Heart left ventricle (tissue), 16 donors: ENCODE measurements at regions not wholly inside any gene's neighbourhood (a gene's known extent, or its start where the extent isn't known, plus 50 kb on each side); places are given as distances from the start of the nearest gene placed in this dataset.

ENCODE experiments used
- ATAC-seq, 4 donors: fragments of 200-7000 bp; cut with Tn5 transposase; one replicate each; pipeline ENCODE4 v1.9.1; 2020 to 2022; ENCODE audit warnings: moderate library complexity in 4 of 4, mild to moderate bottlenecking in 3 of 4, moderate number of reproducible peaks in 1 of 4
- DNase-seq, 5 donors: peaks; one replicate each; pipeline ENCODE4 v3.0.0-alpha.2; 2020
- H3K27ac ChIP-seq, 12 donors: fragments of 200-600 bp; sonication (generic) in 4 of 12; one replicate each; pipeline versions ENCODE4 v1.5.0 to v1.8.0; 2016 to 2022; ENCODE audit warnings: mild to moderate bottlenecking in 2 of 12
- H3K27me3 ChIP-seq, 9 donors: fragments of 200-600 bp; sonication (generic) in 2 of 9; one replicate each; pipeline versions ENCODE4 v1.5.1 to v1.8.0; 2016 to 2022; ENCODE audit warnings: mild to moderate bottlenecking in 3 of 9
- H3K36me3 ChIP-seq, 9 donors: fragments of 200-600 bp; sonication (generic) in 2 of 9; one replicate each; pipeline versions ENCODE4 v1.5.0 to v1.8.0; 2018 to 2022; ENCODE audit warnings: mild to moderate bottlenecking in 2 of 9
- H3K4me1 ChIP-seq, 12 donors: fragments of 200-600 bp; sonication (generic) in 4 of 12; one replicate each; pipeline versions ENCODE4 v1.5.0 to v1.8.0; 2016 to 2022; ENCODE audit warnings: mild to moderate bottlenecking in 3 of 12
- H3K4me3 ChIP-seq, 12 donors: fragments of 200-600 bp; sonication (generic) in 4 of 12; one replicate each; pipeline versions ENCODE4 v1.5.0 to v1.8.0; 2017 to 2022; ENCODE audit warnings: mild to moderate bottlenecking in 9 of 12, moderate library complexity in 4 of 12
- H3K9me3 ChIP-seq, 12 donors: fragments of 200-600 bp; sonication (generic) in 4 of 12; one replicate each; pipeline versions ENCODE4 v1.5.0 to v1.8.0; 2016 to 2022; ENCODE audit warnings: mild to moderate bottlenecking in 1 of 12
- POLR2A ChIP-seq, 2 donors: fragments of 450-650 bp; IDR thresholded peaks; one replicate each; pipeline ENCODE4 v1.6.1; 2017; ENCODE audit warnings: antibody characterized with exemption in 2 of 2, mild to moderate bottlenecking in 2 of 2, moderate library complexity in 2 of 2
- WGBS, 4 donors: extraction: QIAGEN DNeasy Blood & Tissue Kit in 2 of 4; methylation state at CpG; one replicate each; pipeline versions ENCODE4 v1.1.5 to v1.1.7; 2013 to 2018; 5-methylcytosine and 5-hydroxymethylcytosine counted together
- intact Hi-C, 10 donors: fragments of 100-400 bp; cut with DNase I; formaldehyde crosslinking; loops; one replicate each; pipeline versions ENCODE4 v1.11.1 to v1.14.2; 2022
- TF ChIP-seq, protein P1 (sequence below), 12 donors: fragments of 200-600 bp; sonication (generic) in 4 of 12; IDR thresholded peaks; one replicate each; pipeline versions ENCODE4 v1.5.0 to v1.8.0; 2018 to 2022; ENCODE audit warnings: antibody characterized with exemption in 12 of 12, mild to moderate bottlenecking in 5 of 12
- donor health status: ischemic (EF 13 %, LVEDD 7.1; RV severe dilation, severe dysfunction).
- donor health status: healthy with polysubstance abuse.
- donor health status: DM: no; HTN: yes; CAD: no.
- donor health status: DM: no; HTN: no; CAD: no.
- donor health status: ischemic (EF 25% LVEDD 6.9; RV normal size, moderate dysfunction).
- donor health status: ischemic (EF 25% LVEDD 5.7; RV mildly dilated, moderate dysfunction).
- donor health status: healthy.
- donor health status: DM: yes; HTN: yes; CAD: no.
- donor health status: ischemic (EF 35%, LVEDD 5.7; RV mildly dilated, moderate dysfunction).
- donor health status: nonischemic (EF 11% LVEDD 7.7; RV severe dilation, severe dysfunction).
- donor health status: DM: yes; HTN: yes; CAD: no.
- donor health status: PGD.
- donor health status: ischemic (EF 29% LVEDD 5.4; RV normal size, mild dysfunction).
- donor health status: nonischemic (EF 23%, LVEDD 6.1; RV moderate dilation, normal function).

DNA sequence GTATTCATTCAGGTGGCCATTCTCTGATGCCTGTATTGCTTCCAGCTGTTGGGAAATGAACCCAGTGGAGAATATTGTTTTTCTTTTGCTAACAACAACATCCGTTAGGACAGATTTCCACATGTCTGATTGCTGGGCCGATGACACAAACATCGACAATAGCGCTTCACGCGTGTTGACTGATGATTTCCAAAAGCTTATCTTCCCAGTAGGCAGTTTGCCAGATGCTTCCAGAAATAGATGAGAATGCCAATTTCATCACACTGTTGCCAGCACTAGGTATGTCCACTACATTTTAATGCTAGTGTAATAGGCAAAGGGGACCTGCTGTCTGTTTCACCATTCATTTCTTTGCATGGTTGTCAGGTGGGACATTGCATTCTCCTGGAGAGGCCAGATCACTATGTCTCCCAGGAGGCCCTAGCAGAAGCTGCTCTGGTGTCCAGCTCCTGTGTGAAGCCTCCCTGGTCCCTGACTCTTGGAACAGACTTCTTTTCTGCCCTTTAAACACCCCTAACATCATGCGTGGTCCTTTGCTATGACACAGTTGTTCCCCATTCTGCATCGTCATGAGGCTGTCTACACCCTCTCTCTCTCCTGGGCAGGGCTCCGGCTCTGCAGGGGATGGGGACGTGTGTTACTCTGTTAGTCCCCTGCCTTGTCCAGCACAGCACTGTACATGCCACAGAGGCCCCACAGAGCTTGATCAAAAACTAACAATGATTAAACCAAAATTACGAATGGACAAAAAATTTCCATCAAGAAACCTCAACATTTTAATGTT lies 181.6 kb downstream of the CDH26 start:
- no peaks in the 10 kb centered on the region for H3K9me3 ChIP-seq
- H3K4me3 ChIP-seq: peak overlapping the region in 1 of 12 donors; percentile 46
- no peak for TF ChIP-seq POLR2A (IDR thresholded peaks at IDR 0.05)
- TF ChIP-seq, protein P1, sequence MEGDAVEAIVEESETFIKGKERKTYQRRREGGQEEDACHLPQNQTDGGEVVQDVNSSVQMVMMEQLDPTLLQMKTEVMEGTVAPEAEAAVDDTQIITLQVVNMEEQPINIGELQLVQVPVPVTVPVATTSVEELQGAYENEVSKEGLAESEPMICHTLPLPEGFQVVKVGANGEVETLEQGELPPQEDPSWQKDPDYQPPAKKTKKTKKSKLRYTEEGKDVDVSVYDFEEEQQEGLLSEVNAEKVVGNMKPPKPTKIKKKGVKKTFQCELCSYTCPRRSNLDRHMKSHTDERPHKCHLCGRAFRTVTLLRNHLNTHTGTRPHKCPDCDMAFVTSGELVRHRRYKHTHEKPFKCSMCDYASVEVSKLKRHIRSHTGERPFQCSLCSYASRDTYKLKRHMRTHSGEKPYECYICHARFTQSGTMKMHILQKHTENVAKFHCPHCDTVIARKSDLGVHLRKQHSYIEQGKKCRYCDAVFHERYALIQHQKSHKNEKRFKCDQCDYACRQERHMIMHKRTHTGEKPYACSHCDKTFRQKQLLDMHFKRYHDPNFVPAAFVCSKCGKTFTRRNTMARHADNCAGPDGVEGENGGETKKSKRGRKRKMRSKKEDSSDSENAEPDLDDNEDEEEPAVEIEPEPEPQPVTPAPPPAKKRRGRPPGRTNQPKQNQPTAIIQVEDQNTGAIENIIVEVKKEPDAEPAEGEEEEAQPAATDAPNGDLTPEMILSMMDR (IDR thresholded peaks at IDR 0.05): no peak
- no peaks in the 10 kb centered on the region for H3K36me3 ChIP-seq
- H3K4me1 ChIP-seq: peaks cover 0 to 36% (median 15%) of the 10 kb centered on the region in 12 donors
- H3K27ac ChIP-seq: peak overlapping the region in 10 of 12 donors; percentile 28 to 67 (median 42)
- peak; percentile 55 to 65 (median 60) for ATAC-seq
- intact Hi-C loops: loop anchor here in 3 of 10 donors (5.0 kb wide), 1 partner anchor 67 kb away; no protein-coding TSS in a partner anchor
- H3K27me3 ChIP-seq: no peaks in the 10 kb centered on the region
- peak in 2 of 5 donors; percentile 28 to 61 for DNase-seq
- WGBS, 4 donors: 23 to 30% (median 27%) methylated on average over 11 of the region's 11 CpGs

DNA sequence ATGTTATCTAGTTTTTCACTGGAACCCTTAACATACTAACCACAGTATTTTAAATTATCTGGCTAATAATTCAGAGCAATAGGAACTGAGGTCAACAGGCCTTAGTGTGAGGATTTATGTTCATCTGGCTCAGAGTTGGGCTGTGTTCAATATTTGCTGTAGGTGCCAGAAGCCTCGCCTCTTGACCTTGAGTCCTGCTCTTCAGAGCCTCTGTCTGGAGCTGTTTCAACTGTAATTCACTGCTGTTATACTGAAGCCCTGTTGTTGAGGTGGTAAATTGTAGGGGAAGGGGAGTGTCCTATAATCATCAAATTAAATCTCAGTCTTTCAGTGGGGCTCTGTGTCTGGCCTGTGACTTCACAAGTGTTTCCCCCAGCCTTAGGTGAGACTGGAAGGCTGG lies 184.4 kb downstream of the CDH26 start:
- DNase-seq (no peak), ATAC-seq (peak in 1 of 4 donors; percentile 35)
- H3K36me3 ChIP-seq: no peaks in the 10 kb centered on the region
- H3K4me3 ChIP-seq: no peak overlapping the region
- H3K9me3 ChIP-seq: no peaks in the 10 kb centered on the region
- 42 to 48% (median 45%) methylated on average over 1 of the region's 1 CpG for WGBS, 4 donors
- no peaks in the 10 kb centered on the region for H3K27me3 ChIP-seq
- no peak overlapping the region for H3K27ac ChIP-seq
- TF ChIP-seq POLR2A (IDR thresholded peaks at IDR 0.05): no peak
- TF ChIP-seq, protein P1 (IDR thresholded peaks at IDR 0.05): no peak
- peaks cover 0 to 44% (median 21%) of the 10 kb centered on the region in 12 donors for H3K4me1 ChIP-seq
- intact Hi-C loops: no loop called here

DNA sequence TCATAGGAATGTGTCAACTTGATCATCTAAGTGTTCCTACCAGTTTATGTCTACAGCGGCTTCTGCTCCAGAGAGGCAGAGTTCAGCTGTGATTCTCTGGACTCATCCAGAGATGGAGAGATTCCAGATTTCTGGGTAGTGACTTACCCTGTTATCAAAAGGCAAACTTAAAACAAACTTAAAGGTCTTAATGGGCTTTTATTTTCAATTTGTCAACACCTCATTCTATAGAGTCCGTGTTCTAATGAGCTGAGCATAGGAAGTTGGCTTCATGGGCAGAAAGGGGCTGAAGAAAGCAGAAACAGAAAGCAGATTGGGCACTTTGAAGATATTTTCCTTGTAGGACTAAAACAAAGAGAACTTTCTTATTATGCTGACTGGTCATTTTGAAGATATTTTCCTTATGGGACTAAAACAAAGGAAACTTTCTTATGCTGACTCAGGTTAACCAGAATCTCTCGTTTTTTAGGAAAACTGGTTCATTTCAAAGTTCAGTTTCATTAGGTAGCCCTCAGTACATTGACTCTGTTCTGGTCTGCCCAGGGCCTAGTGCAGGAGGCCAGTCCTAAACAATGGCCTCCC lies 185.1 kb downstream of the CDH26 start:
- DNase-seq: no peak
- H3K9me3 ChIP-seq: no peaks in the 10 kb centered on the region
- ATAC-seq: no peak
- peaks cover 0 to 43% (median 20%) of the 10 kb centered on the region in 12 donors for H3K4me1 ChIP-seq
- H3K27ac ChIP-seq: no peak overlapping the region
- no peak for TF ChIP-seq POLR2A (IDR thresholded peaks at IDR 0.05)
- TF ChIP-seq, protein P1 (IDR thresholded peaks at IDR 0.05): no peak
- H3K27me3 ChIP-seq: no peaks in the 10 kb centered on the region
- no peaks in the 10 kb centered on the region for H3K36me3 ChIP-seq
- WGBS, 4 donors: 57 to 75% (median 70%) methylated on average over 3 of the region's 3 CpGs
- H3K4me3 ChIP-seq: no peak overlapping the region
- intact Hi-C loops: no loop called here

DNA sequence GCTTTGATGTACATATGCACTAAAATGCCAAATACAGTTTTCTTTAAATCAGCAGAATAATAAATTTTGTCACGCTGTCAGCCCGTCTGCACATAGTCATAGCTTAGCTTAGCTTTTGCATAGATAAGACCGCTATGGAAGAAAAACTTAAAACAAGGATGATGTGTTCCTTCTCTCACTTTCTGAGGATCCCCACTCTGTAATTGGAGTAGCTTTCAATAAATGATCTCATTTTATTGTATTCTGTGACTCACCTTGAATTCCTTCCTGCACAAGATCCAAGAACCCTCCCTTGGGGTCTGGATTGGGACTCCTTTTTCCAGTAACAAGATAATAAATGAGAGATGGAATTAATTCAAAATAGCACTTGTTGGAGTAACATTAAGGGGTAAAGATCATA lies 186.2 kb downstream of the CDH26 start:
- Histone ChIP-seq H3K9me3 (no peaks in the 10 kb centered on the region), H3K4me1 (peaks cover 0 to 33% (median 16%) of the 10 kb centered on the region in 12 donors), H3K36me3 (no peaks in the 10 kb centered on the region), H3K27me3 (no peaks in the 10 kb centered on the region), H3K27ac (no peak overlapping the region), H3K4me3 (no peak overlapping the region)
- 84 to 89% (median 86%) methylated on average over 3 of the region's 3 CpGs for WGBS, 4 donors
- ATAC-seq (no peak), DNase-seq (no peak)
- TF ChIP-seq, protein P1 (IDR thresholded peaks at IDR 0.05): no peak
- TF ChIP-seq POLR2A (IDR thresholded peaks at IDR 0.05): no peak
- intact Hi-C loops: no loop called here
